GM21390 (cell line): ENCODE measurements at regions not wholly inside any gene's neighbourhood (a gene's known extent, or its start where the extent isn't known, plus 50 kb on each side); places are given as distances from the start of the nearest gene placed in this dataset.
"Not testable (repeated sequence)": the region's sequence is repeated elsewhere in the genome, so short reads cannot be mapped to it uniquely, and the experiment has no call there.

Source experiments
- ATAC-seq: cut with Tn5 transposase; IDR thresholded peaks from one replicate; pipeline ENCODE4 v1.9.1; 2021; ENCODE audit not compliant: unreplicated experiment

GRCh38 chr5:71905834-71906711, 187.0 kb downstream of the CARTPT start:
- ATAC-seq = no peak

GRCh38 chr5:71907001-71907588, 188.0 kb downstream of the CARTPT start:
- no peak for ATAC-seq

GRCh38 chr5:71907608-71908145, 188.6 kb downstream of the CARTPT start:
- no peak for ATAC-seq

GRCh38 chr5:71910741-71911140, 191.7 kb downstream of the CARTPT start:
- ATAC-seq = no peak

GRCh38 chr5:71912021-71912420, 192.9 kb downstream of the CARTPT start:
- no peak for ATAC-seq

GRCh38 chr5:71914281-71914680, 193.0 kb upstream of the MAP1B start:
- ATAC-seq = no peak

- no peak for ATAC-seq
Observed at GRCh38 chr5:71922584-71923106, 184.6 kb upstream of the MAP1B start.

- ATAC-seq = no peak
Observed at GRCh38 chr5:71923755-71924154, 183.5 kb upstream of the MAP1B start.

- no peak for ATAC-seq
Observed at GRCh38 chr5:71924325-71924724, 182.9 kb upstream of the MAP1B start.

- no peak for ATAC-seq
Observed at GRCh38 chr5:71924980-71925379, 182.3 kb upstream of the MAP1B start.

GRCh38 chr5:71925608-71926091, 181.6 kb upstream of the MAP1B start:
- ATAC-seq = no peak

- no peak for ATAC-seq
Observed at GRCh38 chr5:71929003-71929402, 178.3 kb upstream of the MAP1B start.

- ATAC-seq = not testable (repeated sequence)
Observed at GRCh38 chr5:71930554-71930953, 176.7 kb upstream of the MAP1B start.

- no peak for ATAC-seq
Observed at GRCh38 chr5:71932131-71932654, 175.1 kb upstream of the MAP1B start.

- no peak for ATAC-seq
Observed at GRCh38 chr5:71932655-71933338, 174.5 kb upstream of the MAP1B start.

GRCh38 chr5:71934322-71934721, 173.0 kb upstream of the MAP1B start:
- no peak for ATAC-seq

GRCh38 chr5:71937921-71938698, 169.2 kb upstream of the MAP1B start:
- no peak for ATAC-seq

- ATAC-seq = no peak
Observed at GRCh38 chr5:71938895-71939294, 168.4 kb upstream of the MAP1B start.

GRCh38 chr5:71939452-71940230, 167.6 kb upstream of the MAP1B start:
- ATAC-seq = no peak
